HCT116 (cell line): ENCODE measurements at regions not wholly inside any gene's neighbourhood (a gene's known extent, or its start where the extent isn't known, plus 50 kb on each side); places are given as distances from the start of the nearest gene placed in this dataset.

ENCODE experiments used
- ATAC-seq: fragments of 200-7000 bp; cut with Tn5 transposase; 2 replicates; pipeline ENCODE4 v1.9.1; 2020; ENCODE audit warnings: mild to moderate bottlenecking, moderate library complexity
- BruUV-seq: library from RNA; stranded (reverse); fragments of 400-500 nt; replicated peaks from 2 replicates; lab custom pipeline; 2021; lab: Mats Ljungman, UMichigan
- CTCF ChIA-PET: fragments of 300-600 bp; sonication (Branson Sonifier 250); formaldehyde crosslinking; loops from one replicate; lab custom pipeline; 2021; ENCODE audit warnings: antibody characterized with exemption; lab: Charles Lee
- POLR2A ChIA-PET: fragments of 300-600, 350-600 bp; sonication (Branson Sonifier 250); formaldehyde crosslinking; loops from one replicate; lab custom pipeline; 2021; ENCODE audit warnings: antibody characterized with exemption; lab: Charles Lee
- RAD21 ChIA-PET, 2 experiments: fragments of 300-600 bp; sonication (Branson Sonifier 250); formaldehyde crosslinking; loops; one replicate each; lab custom pipeline; 2023; ENCODE audit warnings: low total read pairs in 2 of 2; ENCODE audit not compliant: uncharacterized antibody in 2 of 2, unreplicated experiment in 2 of 2, low non-redundant PET in 1 of 2; lab: Charles Lee
- DNase-seq: peaks from one replicate; pipeline ENCODE4 v3.0.0-alpha.2; 2010; ENCODE audit warnings: low read depth, low spot score
- H2AFZ ChIP-seq: fragments of 200-600 bp; shearing (Covaris generic), sonication (generic); 2 replicates; pipeline ENCODE4 v1.6.1; 2017; ENCODE audit warnings: low read depth, mixed run types, mixed read lengths, antibody characterized with exemption, low read length; ENCODE audit not compliant: poor library complexity, severe bottlenecking
- H3K27ac ChIP-seq: 2 replicates; pipeline ENCODE4 v1.5.1; 2012; ENCODE audit warnings: low read depth, low read length
- H3K27me3 ChIP-seq: fragments of 200-600 bp; sonication (generic); 2 replicates; pipeline ENCODE4 v1.6.1; 2016; ENCODE audit warnings: mixed run types, low read length, mixed read lengths; ENCODE audit not compliant: insufficient read depth
- H3K36me3 ChIP-seq, 2 experiments: fragments of 200-500 bp in 1 of 2; fragments of 200-600 bp in 1 of 2; sonication (Bioruptor generic) in 1 of 2; sonication (generic) in 1 of 2; 2 replicates each; pipeline versions ENCODE4 v1.5.1 to v1.6.1; 2014 to 2016; ENCODE audit warnings: low read length in 2 of 2, inconsistent platforms in 1 of 2, mixed read lengths in 1 of 2, mixed run types in 1 of 2; ENCODE audit not compliant: insufficient read depth in 2 of 2, control insufficient read depth in 1 of 2
- H3K4me1 ChIP-seq, 2 experiments: fragments of 200-600 bp in 1 of 2; sonication (generic) in 1 of 2; 2 replicates each; pipeline versions ENCODE4 v1.5.1 to v1.6.1; 2012 to 2017; ENCODE audit warnings: low read length in 2 of 2, inconsistent platforms in 1 of 2, mild to moderate bottlenecking in 1 of 2, mixed read lengths in 1 of 2, mixed run types in 1 of 2, moderate library complexity in 1 of 2; ENCODE audit not compliant: insufficient read depth in 2 of 2, control insufficient read depth in 1 of 2
- H3K4me2 ChIP-seq: fragments of 200-600 bp; sonication (generic); 2 replicates; pipeline ENCODE4 v1.6.1; 2017; ENCODE audit warnings: mixed run types, low read length, mixed read lengths
- H3K4me3 ChIP-seq, 2 experiments: fragments of 200-600 bp in 1 of 2; sonication (generic) in 1 of 2; replicated peaks in 1 of 2; 2 replicates each; pipeline ENCODE4 v1.5.1; 2011 to 2016; ENCODE audit warnings: low read length in 2 of 2, control low read depth in 1 of 2, low read depth in 1 of 2, mild to moderate bottlenecking in 1 of 2, mixed read lengths in 1 of 2, mixed run types in 1 of 2
- H3K79me2 ChIP-seq: fragments of 200-600 bp; sonication (generic); 2 replicates; pipeline ENCODE4 v1.6.1; 2017; ENCODE audit warnings: mild to moderate bottlenecking, mixed run types, low read length, moderate library complexity, mixed read lengths; ENCODE audit not compliant: insufficient read depth
- H3K9ac ChIP-seq: fragments of 200-600 bp; sonication (generic); 2 replicates; pipeline ENCODE4 v1.6.1; 2016; ENCODE audit warnings: low read length, mixed read lengths
- H3K9me2 ChIP-seq: fragments of 200-600 bp; sonication (generic), shearing (Covaris generic); 2 replicates; pipeline ENCODE4 v1.6.1; 2017; ENCODE audit warnings: mixed run types, mild to moderate bottlenecking, moderate library complexity; ENCODE audit not compliant: insufficient read depth
- H3K9me3 ChIP-seq, 2 experiments: fragments of 200-500 bp in 1 of 2; fragments of 200-600 bp in 1 of 2; sonication (Bioruptor generic) in 1 of 2; sonication (generic) in 1 of 2; 2 replicates each; pipeline ENCODE4 v1.6.1; 2014 to 2017; ENCODE audit warnings: low read length in 2 of 2, mixed read lengths in 2 of 2, inconsistent platforms in 1 of 2, low read depth in 1 of 2, mild to moderate bottlenecking in 1 of 2, mixed run types in 1 of 2, moderate library complexity in 1 of 2; ENCODE audit not compliant: control insufficient read depth in 1 of 2, insufficient read depth in 1 of 2
- H4K20me1 ChIP-seq: fragments of 200-600 bp; sonication (generic), shearing (Covaris generic); 2 replicates; pipeline ENCODE4 v1.6.1; 2017; ENCODE audit warnings: mixed run types, mild to moderate bottlenecking, moderate library complexity; ENCODE audit not compliant: insufficient read depth
- ATF3 ChIP-seq: IDR thresholded peaks from 2 replicates; pipeline ENCODE4 v1.6.1; 2012
- CBX3 ChIP-seq: IDR thresholded peaks from 2 replicates; pipeline ENCODE4 v1.6.1; 2012; ENCODE audit warnings: low read depth
- EGR1 ChIP-seq: IDR thresholded peaks from 2 replicates; pipeline ENCODE4 v1.6.1; 2012; ENCODE audit warnings: low read depth
- EZH2 ChIP-seq: fragments of 200-600 bp; sonication (generic); IDR thresholded peaks from 2 replicates; pipeline ENCODE4 v1.6.1; 2017; ENCODE audit warnings: antibody characterized with exemption, mixed run types
- EZH2phosphoT487 ChIP-seq: fragments of 200-600 bp; IDR thresholded peaks from 2 replicates; pipeline ENCODE4 v1.6.1; 2018; ENCODE audit warnings: antibody characterized with exemption, borderline replicate concordance
- FOSL1 ChIP-seq: IDR thresholded peaks from 2 replicates; pipeline ENCODE4 v1.6.1; 2012; ENCODE audit warnings: low read depth
- MAX ChIP-seq: IDR thresholded peaks from 2 replicates; pipeline ENCODE4 v1.6.1; 2012
- POLR2A ChIP-seq: IDR thresholded peaks from 2 replicates; pipeline ENCODE4 v1.7.0; 2011; ENCODE audit warnings: borderline replicate concordance; ENCODE audit not compliant: insufficient read depth, insufficient read length; ENCODE audit errors: extremely low read depth
- POLR2AphosphoS5 ChIP-seq: IDR thresholded peaks from 2 replicates; pipeline ENCODE4 v1.6.1; 2011; ENCODE audit warnings: mild to moderate bottlenecking, low read depth, low read length, moderate library complexity
- RAD21 ChIP-seq: IDR thresholded peaks from 2 replicates; pipeline ENCODE4 v1.6.1; 2012; ENCODE audit warnings: low read depth, mild to moderate bottlenecking
- REST ChIP-seq: IDR thresholded peaks from 2 replicates; pipeline ENCODE4 v1.6.1; 2012; ENCODE audit warnings: low read depth
- SIN3A ChIP-seq: IDR thresholded peaks from 2 replicates; pipeline ENCODE4 v1.6.1; 2012; ENCODE audit warnings: low read depth
- SP1 ChIP-seq: IDR thresholded peaks from 2 replicates; pipeline ENCODE4 v1.6.1; 2012; ENCODE audit warnings: low read depth
- TCF7L2 ChIP-seq: IDR thresholded peaks from 2 replicates; pipeline ENCODE4 v1.7.0; 2011; ENCODE audit warnings: borderline replicate concordance, inconsistent platforms; ENCODE audit not compliant: insufficient read depth, insufficient read length; ENCODE audit errors: extremely low read depth
- YY1 ChIP-seq: IDR thresholded peaks from 2 replicates; pipeline ENCODE4 v1.6.1; 2011; ENCODE audit warnings: low read length, low read depth, moderate library complexity, mild to moderate bottlenecking; ENCODE audit not compliant: insufficient replicate concordance; ENCODE audit errors: extremely low read depth
- ZBTB33 ChIP-seq: IDR thresholded peaks from 2 replicates; pipeline ENCODE4 v1.6.1; 2011; ENCODE audit warnings: mild to moderate bottlenecking, low read length, moderate library complexity; ENCODE audit not compliant: insufficient replicate concordance; ENCODE audit errors: extremely low read depth
- ZFX ChIP-seq: fragments of 450-650 bp; IDR thresholded peaks from 2 replicates; pipeline ENCODE4 v1.6.1; 2017
- ZNF274 ChIP-seq: fragments of 200-500 bp; sonication (Bioruptor generic); IDR thresholded peaks from 2 replicates; pipeline ENCODE4 v1.6.1; 2014; ENCODE audit warnings: mild to moderate bottlenecking, low read depth, low read length, inconsistent platforms
- intact Hi-C: fragments of 100-400 bp; cut with micrococcal nuclease; formaldehyde crosslinking; loops from 2 replicates; pipeline ENCODE4 v1.10.0; 2022

- ChIA-PET POLR2A (no interaction called here), RAD21 (no interaction called here), CTCF (no interaction called here)
- H3K4me3 ChIP-seq = no peak overlapping the region
- H3K4me1 ChIP-seq = no peaks in the 10 kb centered on the region
- H3K9me3 ChIP-seq = peaks cover 4% of the 10 kb centered on the region in 2 experiments; a peak in 2 of 4 replicates
- TF ChIP-seq ATF3 (no peak), YY1 (no peak), RAD21 (no peak), POLR2AphosphoS5 (no peak), SIN3A (no peak), TCF7L2 (no peak), EZH2 (no peak), EGR1 (no peak), ZBTB33 (no peak), CBX3 (no peak), ZFX (no peak), FOSL1 (no peak), SP1 (no peak), ZNF274 (no peak), EZH2phosphoT487 (no peak), POLR2A (no peak), MAX (no peak), REST (no peak)
- no peak for DNase-seq
- intact Hi-C loops = loop anchor here (10.0 kb wide), 1 partner anchor 1544 kb away; no protein-coding TSS in a partner anchor
- H3K9me2 ChIP-seq = no peaks in the 10 kb centered on the region
- no peaks in the 10 kb centered on the region for H3K36me3 ChIP-seq
- H3K79me2 ChIP-seq = no peaks in the 10 kb centered on the region
- ATAC-seq = no peak
- no peak overlapping the region for H3K4me2 ChIP-seq
- BruUV-seq = no TSS peak
- H2AFZ ChIP-seq = no peak overlapping the region
- H3K9ac ChIP-seq = no peak overlapping the region
- no peak overlapping the region for H3K27ac ChIP-seq
- H3K27me3 ChIP-seq = no peaks in the 10 kb centered on the region
- H4K20me1 ChIP-seq = no peaks in the 10 kb centered on the region
Observed at GRCh38 chr5:165508861-165509260, 2003.4 kb downstream of the MAT2B start.
